ENCODE measurements at regions not wholly inside any gene's neighbourhood (a gene's known extent, or its start where the extent isn't known, plus 50 kb on each side); places are given as distances from the start of the nearest gene placed in this dataset.
"Not testable (repeated sequence)": the region's sequence is repeated elsewhere in the genome, so short reads cannot be mapped to it uniquely, and the experiment has no call there.

GRCh38 chr12:46546634-46547273, 174.2 kb upstream of the SLC38A2 start:
- DNase-seq = no peak

- DNase-seq = not testable (repeated sequence)
These were observed 170.8 kb upstream of the SLC38A2 start for GRCh38 chr12:46543378-46543795.

GRCh38 chr12:46538976-46539375, 166.4 kb upstream of the SLC38A2 start:
- no peak for DNase-seq

GRCh38 chr12:46537387-46537955, 164.9 kb upstream of the SLC38A2 start:
- no peak for DNase-seq

- peak; percentile 56 for DNase-seq
These were observed 163.7 kb upstream of the SLC38A2 start for GRCh38 chr12:46536316-46536715.

GRCh38 chr12:46535907-46536306, 163.3 kb upstream of the SLC38A2 start:
- no peak for DNase-seq

- no peak for DNase-seq
These were observed 162.8 kb upstream of the SLC38A2 start for GRCh38 chr12:46535376-46535775.

- DNase-seq = no peak
These were observed 161.8 kb upstream of the SLC38A2 start for GRCh38 chr12:46534327-46534840.

GRCh38 chr12:46533723-46534122, 161.2 kb upstream of the SLC38A2 start:
- no peak for DNase-seq

- no peak for DNase-seq
These were observed 159.2 kb upstream of the SLC38A2 start for GRCh38 chr12:46531804-46532203.

GRCh38 chr12:46531059-46531785, 158.6 kb upstream of the SLC38A2 start:
- no peak for DNase-seq

GRCh38 chr12:46530373-46531056, 157.9 kb upstream of the SLC38A2 start:
- DNase-seq = no peak

GRCh38 chr12:46526233-46526632, 153.7 kb upstream of the SLC38A2 start:
- no peak for DNase-seq

GRCh38 chr12:46524778-46525177, 152.2 kb upstream of the SLC38A2 start:
- no peak for DNase-seq

- DNase-seq = no peak
These were observed 151.5 kb upstream of the SLC38A2 start for GRCh38 chr12:46523863-46524770.

GRCh38 chr12:46523446-46523845, 150.9 kb upstream of the SLC38A2 start:
- no peak for DNase-seq

GRCh38 chr12:46522071-46522470, 149.5 kb upstream of the SLC38A2 start:
- no peak for DNase-seq

- no peak for DNase-seq
These were observed 148.6 kb upstream of the SLC38A2 start for GRCh38 chr12:46521145-46521544.

- DNase-seq = no peak
These were observed 146.8 kb upstream of the SLC38A2 start for GRCh38 chr12:46519407-46519806.

- no peak for DNase-seq
These were observed 146.2 kb upstream of the SLC38A2 start for GRCh38 chr12:46518729-46519128.

- DNase-seq = no peak
These were observed 145.6 kb upstream of the SLC38A2 start for GRCh38 chr12:46518169-46518568.

- DNase-seq = no peak
These were observed 145.0 kb upstream of the SLC38A2 start for GRCh38 chr12:46517579-46517962.
